GF-D8 (cell line): ENCODE measurements at regions not wholly inside any gene's neighbourhood (a gene's known extent, or its start where the extent isn't known, plus 50 kb on each side); places are given as distances from the start of the nearest gene placed in this dataset.

Experiments
- DNase-seq: peaks from one replicate; lab custom pipeline; 2025; lab: John Stamatoyannopoulos, UW

DNA sequence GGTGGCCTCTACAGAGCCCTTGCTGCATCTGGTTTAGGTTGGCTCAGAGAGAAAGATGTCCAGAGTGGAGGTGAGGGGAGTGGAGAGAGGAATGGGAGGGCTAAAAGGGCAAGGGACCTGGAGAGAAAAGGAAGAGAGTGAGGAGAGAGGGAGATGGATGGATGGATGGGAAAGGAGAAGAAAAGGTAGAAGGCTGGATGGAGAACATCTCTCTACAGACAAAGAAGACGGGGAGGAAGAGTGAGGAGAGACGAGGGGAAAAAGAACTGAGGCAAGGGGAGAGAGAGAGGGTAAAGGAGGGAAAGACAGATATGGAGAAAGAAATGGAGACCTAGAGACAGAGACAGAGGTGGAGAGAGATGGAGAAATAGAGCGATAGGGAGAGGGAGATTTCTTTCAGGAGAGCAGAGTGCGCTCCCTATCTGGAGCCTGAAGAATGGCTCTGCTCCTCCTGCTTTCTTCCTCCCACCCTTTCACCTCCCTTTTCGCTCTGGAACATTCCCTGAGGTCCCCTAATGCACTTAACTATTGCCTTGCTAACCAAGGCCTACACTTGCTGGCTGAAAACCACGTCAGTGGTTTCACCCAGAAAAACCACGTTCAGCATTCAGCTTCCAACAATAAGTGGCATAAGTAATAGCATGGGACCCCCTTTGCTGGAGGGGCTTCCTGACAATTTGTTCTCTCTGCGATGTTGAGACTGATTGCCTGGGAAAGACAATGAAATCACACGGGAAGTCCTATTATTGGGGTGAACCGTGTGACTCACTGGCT, 286.3 kb downstream of the CDH26 start:
- DNase-seq, result no peak

DNA sequence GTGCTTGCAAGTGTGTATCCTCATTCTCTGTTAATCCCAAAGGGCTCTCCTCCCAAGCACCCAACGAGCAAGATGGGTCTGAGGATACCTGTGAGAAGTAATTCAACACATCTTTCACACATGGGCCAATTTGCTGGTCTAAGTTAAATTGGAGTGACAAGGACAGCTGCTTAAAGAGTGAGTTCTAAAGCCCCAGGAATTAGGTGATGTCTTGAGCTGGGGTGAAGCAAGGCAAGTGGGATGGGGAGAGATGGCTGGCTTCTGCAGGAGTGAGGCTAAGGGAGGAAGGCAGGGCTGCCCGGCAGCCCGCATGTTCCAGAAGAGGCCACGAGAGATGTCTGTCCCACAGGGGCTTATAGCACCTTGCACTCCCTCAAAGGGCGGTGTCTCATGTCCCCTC, 288.5 kb downstream of the CDH26 start:
- no peak for DNase-seq

GRCh38 chr20:60249436-60249835, 291.2 kb downstream of the CDH26 start:
- no peak for DNase-seq

DNA sequence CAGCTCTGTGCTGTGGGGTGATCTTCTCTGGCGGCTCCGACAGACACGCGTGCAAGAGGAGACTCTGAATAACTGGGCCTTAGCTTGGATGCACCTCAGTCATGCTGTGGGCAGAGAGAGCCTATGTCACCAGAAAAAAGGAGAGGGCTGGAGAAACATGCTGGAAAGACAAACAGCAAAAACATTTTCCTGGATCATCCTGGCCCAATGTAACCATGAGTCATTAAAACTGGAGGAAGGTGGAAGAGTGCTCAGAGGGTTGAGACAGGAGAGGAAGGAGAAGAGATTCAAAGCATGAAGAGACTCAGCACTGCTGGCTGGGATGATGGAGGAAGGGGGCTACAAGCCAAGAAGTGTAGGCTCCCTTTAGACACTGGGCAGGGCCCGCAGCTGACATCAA, 292.0 kb downstream of the CDH26 start:
- no peak for DNase-seq

- DNase-seq, result no peak
Measured at GRCh38 chr20:60252866-60253265, 294.6 kb downstream of the CDH26 start.

- no peak for DNase-seq
Measured at GRCh38 chr20:60253471-60253870, 295.2 kb downstream of the CDH26 start.

GRCh38 chr20:60254901-60255411, 296.7 kb downstream of the CDH26 start:
- no peak for DNase-seq

DNA sequence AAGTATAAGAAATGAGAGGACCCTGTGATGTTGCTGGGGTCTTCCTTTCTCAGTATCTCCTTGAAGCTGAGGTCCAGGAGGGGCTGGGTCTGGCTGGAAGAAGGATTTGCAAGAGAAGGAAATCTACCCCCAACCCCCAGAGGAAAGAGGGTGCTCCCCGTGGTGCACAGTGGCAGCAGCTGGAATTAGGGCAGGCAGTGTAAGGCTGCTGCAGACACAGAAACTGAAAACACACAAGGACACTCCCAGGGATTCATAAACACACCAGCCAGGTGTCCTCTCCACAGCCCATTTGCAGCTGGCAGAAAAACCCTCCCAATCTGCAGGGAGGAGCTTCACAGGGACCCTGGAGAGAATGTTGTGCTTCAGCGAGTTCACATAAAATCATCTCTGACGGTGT, 297.2 kb downstream of the CDH26 start:
- no peak for DNase-seq

DNA sequence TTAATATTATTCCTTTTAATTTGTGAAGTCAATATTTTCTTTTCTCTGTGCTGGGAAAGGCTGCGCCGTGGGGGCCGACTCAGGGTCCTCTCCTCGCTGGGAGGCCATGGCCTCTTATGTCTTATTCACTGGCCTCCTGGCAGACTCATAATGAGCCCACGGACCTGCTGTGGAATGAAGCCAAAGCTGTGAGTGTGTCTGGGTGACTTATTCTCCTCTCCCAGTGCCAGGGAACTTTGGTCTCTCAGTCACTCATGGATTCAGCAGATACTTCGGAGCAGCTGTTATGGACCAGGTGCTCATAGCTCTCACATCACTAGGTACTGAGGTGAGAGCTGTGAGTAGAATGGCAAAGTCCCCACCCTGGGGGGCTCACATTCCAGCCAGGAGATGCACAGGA, 297.6 kb downstream of the CDH26 start:
- no peak for DNase-seq

DNA sequence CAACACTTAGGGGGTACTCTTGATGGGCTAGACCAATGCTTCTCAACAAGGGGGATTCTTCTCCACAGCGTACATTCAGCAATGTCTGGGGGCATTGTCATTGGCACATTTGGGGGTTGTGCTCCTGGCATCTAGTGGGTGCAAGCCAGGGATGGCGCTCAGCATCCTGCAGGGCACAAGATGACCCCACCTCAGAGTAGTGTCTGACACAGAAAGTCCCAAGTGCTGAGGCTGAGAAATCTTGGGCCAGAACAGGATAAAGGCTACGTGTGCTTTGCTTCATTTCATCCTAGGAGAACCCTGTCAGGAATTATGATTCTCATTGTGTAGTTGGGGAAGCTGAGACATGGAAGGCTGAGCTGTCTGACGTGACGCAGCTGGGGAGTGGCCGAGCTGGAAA, 298.6 kb downstream of the CDH26 start:
- no peak for DNase-seq

DNA sequence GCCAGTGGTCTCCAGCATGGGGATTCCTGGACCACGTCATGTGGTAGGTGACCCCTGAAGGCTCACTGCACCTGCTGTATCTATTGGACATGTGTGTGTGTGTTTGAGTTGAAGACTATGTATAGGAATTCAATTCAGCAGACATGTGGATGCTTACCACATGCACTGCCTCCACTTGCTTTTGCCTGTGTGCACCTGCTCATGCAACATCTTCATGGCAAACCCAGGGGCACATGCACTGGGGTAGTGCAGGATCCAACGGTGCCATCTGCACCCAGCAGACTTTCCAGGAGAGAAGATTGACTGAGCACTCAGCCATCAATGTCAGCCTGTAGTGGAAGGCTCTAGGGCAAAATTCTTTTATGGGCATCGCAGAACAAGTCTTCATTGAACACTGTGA, 299.4 kb downstream of the CDH26 start:
- no peak for DNase-seq

- no peak for DNase-seq
Measured at GRCh38 chr20:60258255-60258863, 300.1 kb downstream of the CDH26 start.

GRCh38 chr20:60261333-60261732, 303.1 kb downstream of the CDH26 start:
- peak; percentile 48 for DNase-seq

DNA sequence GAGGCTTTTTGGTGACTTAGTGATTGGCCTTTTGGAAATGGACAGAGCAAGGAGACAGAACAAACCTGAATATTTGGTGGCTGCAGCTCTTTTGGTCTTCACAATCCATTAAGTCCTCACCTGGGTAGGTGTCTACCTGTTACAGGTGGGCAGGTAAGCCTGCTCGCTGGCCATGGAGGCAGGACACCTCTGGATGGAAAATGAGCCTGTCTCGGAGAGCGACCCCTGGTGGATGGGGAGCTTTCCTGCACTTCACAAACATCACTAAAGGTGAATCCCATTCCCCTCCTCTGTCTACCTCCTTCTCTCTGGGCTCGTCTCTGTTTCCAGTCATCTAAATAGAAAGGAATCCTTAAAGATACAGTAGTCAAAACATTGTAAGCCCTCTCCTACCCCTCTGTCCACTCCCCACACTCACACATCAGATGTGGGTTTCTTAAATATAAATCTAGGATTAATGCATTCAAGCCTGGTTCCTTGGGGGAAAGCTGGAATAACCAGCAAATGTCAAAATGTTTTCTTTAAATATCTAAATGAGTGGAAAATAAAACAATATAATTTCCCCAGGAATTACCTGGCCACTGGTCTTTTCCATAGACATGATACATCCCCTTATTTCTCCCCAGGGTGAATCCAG, 304.9 kb downstream of the CDH26 start:
- DNase-seq, result no peak

DNA sequence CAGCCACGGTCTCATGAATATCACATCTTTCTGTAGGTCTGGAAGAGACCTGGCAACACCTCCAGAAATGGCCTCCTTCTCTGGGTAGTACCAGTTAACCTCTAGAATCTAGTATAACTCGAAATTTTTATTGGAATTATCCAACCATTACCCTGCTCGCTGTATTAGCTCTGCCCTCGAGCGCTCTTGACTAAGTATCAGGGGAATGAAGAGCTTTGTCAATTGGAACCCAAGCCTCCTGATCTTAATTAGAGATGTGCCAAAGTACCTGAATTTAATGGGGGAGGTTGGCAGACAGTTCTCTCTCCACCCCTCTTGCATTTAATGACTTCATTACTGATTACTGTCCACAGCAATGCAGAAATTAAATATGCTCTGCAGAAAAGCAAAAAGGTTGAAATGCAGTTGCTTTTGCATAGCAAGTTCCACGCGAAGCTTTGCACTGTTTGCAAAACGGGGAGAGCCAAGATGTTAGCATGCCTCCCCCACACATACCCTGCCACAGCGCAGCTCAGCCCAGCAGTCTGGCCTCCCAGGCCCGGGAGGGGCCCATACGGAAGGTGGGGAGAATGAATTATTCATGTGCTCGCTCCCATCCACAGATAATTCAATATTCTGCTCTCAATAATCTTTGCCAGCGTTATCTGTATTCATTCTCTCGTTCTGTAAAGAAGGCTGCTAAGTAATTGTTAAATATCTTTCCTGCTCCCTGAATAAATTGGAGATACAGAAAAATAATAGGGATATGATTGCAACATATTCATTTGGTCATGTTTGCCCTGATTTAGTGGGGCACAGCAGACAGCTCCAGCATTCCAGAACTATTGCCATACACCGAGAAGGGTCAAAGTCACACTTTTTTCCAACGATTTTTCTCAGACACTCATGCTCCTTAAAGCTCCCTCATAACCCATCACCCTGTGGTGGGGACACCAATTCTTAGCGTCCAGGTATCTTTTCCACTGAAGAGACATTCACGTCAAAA, 305.8 kb downstream of the CDH26 start:
- DNase-seq, result no peak

- DNase-seq, result peak; percentile 32
Measured at GRCh38 chr20:60266177-60266823, 308.1 kb downstream of the CDH26 start.

GRCh38 chr20:60268491-60268890, 310.3 kb downstream of the CDH26 start:
- no peak for DNase-seq

DNA sequence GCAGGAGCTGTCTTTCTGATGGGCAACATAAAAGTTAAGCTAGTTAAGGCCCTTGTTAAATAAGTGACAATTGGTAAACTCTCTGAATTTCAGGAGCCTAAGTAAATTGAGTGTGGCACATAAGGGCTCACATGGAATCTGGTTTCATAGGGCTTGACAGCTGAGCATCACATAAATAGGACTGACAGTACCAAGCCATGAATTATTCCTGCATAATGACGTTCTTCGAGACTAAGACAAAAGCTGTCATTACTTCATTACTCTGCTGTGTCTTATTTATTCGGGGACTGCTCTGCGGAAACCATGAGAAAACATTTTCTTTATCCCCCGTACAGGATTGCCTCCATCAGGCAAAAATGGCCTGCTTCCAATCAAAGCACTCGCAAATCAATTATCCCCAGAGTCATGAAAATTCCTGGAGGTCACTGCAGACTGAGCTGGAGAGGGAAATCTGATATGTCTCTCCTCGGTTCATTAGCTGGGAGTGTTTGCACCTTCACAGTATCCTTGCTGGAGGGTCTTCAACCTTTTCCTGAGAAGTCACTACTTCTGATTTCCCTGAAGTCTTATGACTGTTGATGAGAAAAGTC, 311.4 kb downstream of the CDH26 start:
- DNase-seq, result no peak

DNA sequence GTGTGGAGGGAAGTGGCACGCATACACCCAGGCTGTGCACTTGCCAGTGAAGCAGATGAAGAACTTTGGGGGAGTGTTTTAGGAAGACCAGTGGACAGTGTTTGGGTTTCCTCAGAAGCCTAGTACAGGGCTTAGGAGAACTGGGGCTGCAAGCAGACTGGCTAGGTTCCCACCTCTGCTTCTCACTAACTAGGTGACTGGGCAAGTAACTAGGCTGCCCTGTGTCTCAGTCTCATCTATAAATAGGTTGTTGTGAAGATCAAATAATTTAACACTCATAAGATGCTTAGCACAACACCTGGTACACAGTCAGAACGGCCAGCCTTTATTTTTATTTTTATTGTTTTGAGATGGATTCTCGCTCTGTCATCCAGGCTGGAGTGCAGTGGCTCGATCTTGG, 312.1 kb downstream of the CDH26 start:
- no peak for DNase-seq

DNA sequence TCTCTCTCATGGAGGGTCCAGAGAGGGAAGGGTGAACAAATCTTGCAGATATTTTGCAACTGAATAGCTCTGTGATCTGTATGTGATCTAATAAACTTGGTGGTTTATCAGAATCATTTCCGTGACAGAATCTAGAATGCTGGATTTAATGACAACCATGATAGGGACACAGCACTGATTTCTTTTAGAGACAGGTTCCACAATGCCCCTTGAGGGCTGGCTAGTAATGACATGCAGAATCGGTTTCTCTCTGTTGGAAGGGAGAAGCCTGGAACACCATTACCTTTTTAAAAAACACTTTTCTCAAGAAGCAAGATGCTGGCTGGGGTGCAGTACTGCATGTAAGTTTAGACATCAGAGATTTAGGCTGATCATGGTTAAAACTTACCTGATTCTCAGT, 313.4 kb downstream of the CDH26 start:
- DNase-seq, result no peak

DNA sequence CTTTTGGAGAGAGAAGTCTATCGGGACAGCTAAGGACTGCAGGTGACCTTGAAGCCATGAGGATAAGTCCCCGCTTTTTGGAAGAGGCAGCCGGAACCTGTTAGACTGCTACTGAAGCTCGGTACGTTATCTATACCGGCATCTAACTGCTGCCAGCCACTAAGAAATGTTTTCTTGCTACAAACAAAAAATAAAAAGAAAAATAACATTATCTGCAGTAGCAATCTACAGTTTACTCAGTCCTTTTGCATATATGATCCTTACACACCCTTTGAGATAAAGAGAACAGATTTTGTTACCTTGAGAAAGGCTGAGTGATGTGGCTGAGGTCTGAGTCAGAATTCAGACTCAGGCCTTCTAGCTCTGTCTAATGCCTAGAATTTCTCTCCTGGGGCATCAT, 314.6 kb downstream of the CDH26 start:
- no peak for DNase-seq
